ENCODE measurements at regions not wholly inside any gene's neighbourhood (a gene's known extent, or its start where the extent isn't known, plus 50 kb on each side); places are given as distances from the start of the nearest gene placed in this dataset.

GRCh38 chr4:1501754-1502500 lies 95.7 kb upstream of the NKX1-1 start:
- POLR2A ChIA-PET: no interaction called here
- 91% methylated on average over 18 of the region's 23 CpGs for WGBS (ENCODE audit: insufficient coverage)
- Histone ChIP-seq H3K27ac (ENCODE audit: insufficient read depth in 1 of 2, low read depth in 1 of 2, low read length in 2 of 2, poor library complexity in 1 of 2, severe bottlenecking in 2 of 2) (no peak overlapping the region), H3K9me3 (ENCODE audit: control extremely low read depth in 1 of 5, control insufficient read depth in 4 of 5, insufficient read depth in 2 of 5, low read depth in 1 of 5, low read length in 4 of 5) (no peaks in the 10 kb centered on the region), H3K27me3 (replicated peaks in 2 of 5; ENCODE audit: control insufficient read depth in 4 of 5, insufficient read depth in 5 of 5, low read length in 4 of 5) (peaks cover 0 to 22% (median 2%) of the 10 kb centered on the region in 5 experiments), H3K4me1 (ENCODE audit: control extremely low read depth in 1 of 4, control insufficient read depth in 4 of 4, insufficient read depth in 4 of 4, low read length in 3 of 4) (no peaks in the 10 kb centered on the region), H3K36me3 (ENCODE audit: control insufficient read depth in 4 of 4, insufficient read depth in 4 of 4, low read length in 3 of 4) (no peaks in the 10 kb centered on the region), H3K4me3 (ENCODE audit: control insufficient read depth in 1 of 7, extremely low read depth in 1 of 7, insufficient read depth in 4 of 7, low read depth in 2 of 7, low read length in 6 of 7) (no peak overlapping the region)
- CTCF ChIA-PET: no interaction called here
- DNase-seq: no peak

- no peak for DNase-seq
- H3K27ac ChIP-seq (ENCODE audit: insufficient read depth in 1 of 2, low read depth in 1 of 2, low read length in 2 of 2, poor library complexity in 1 of 2, severe bottlenecking in 2 of 2): no peak overlapping the region
- POLR2A ChIA-PET: no interaction called here
- no peaks in the 10 kb centered on the region for H3K4me1 ChIP-seq (ENCODE audit: control extremely low read depth in 1 of 4, control insufficient read depth in 4 of 4, insufficient read depth in 4 of 4, low read length in 3 of 4)
- H3K36me3 ChIP-seq (ENCODE audit: control insufficient read depth in 4 of 4, insufficient read depth in 4 of 4, low read length in 3 of 4): no peaks in the 10 kb centered on the region
- peaks cover 0 to 15% (median 2%) of the 10 kb centered on the region in 5 experiments for H3K27me3 ChIP-seq (replicated peaks in 2 of 5; ENCODE audit: control insufficient read depth in 4 of 5, insufficient read depth in 5 of 5, low read length in 4 of 5)
- CTCF ChIA-PET: no interaction called here
- no peaks in the 10 kb centered on the region for H3K9me3 ChIP-seq (ENCODE audit: control extremely low read depth in 1 of 5, control insufficient read depth in 4 of 5, insufficient read depth in 2 of 5, low read depth in 1 of 5, low read length in 4 of 5)
- no peak overlapping the region for H3K4me3 ChIP-seq (ENCODE audit: control insufficient read depth in 1 of 7, extremely low read depth in 1 of 7, insufficient read depth in 4 of 7, low read depth in 2 of 7, low read length in 6 of 7)
- WGBS (ENCODE audit: insufficient coverage): 87% methylated on average over 6 of the region's 15 CpGs
These were observed 94.9 kb upstream of the NKX1-1 start for GRCh38 chr4:1500966-1501753.

GRCh38 chr4:1500231-1500965 lies 94.2 kb upstream of the NKX1-1 start:
- Histone ChIP-seq H3K9me3 (ENCODE audit: control extremely low read depth in 1 of 5, control insufficient read depth in 4 of 5, insufficient read depth in 2 of 5, low read depth in 1 of 5, low read length in 4 of 5) (no peaks in the 10 kb centered on the region), H3K4me1 (ENCODE audit: control extremely low read depth in 1 of 4, control insufficient read depth in 4 of 4, insufficient read depth in 4 of 4, low read length in 3 of 4) (no peaks in the 10 kb centered on the region), H3K27ac (ENCODE audit: insufficient read depth in 1 of 2, low read depth in 1 of 2, low read length in 2 of 2, poor library complexity in 1 of 2, severe bottlenecking in 2 of 2) (no peak overlapping the region), H3K36me3 (ENCODE audit: control insufficient read depth in 4 of 4, insufficient read depth in 4 of 4, low read length in 3 of 4) (no peaks in the 10 kb centered on the region), H3K27me3 (replicated peaks in 2 of 5; ENCODE audit: control insufficient read depth in 4 of 5, insufficient read depth in 5 of 5, low read length in 4 of 5) (peaks cover 0 to 15% (median 0%) of the 10 kb centered on the region in 5 experiments), H3K4me3 (ENCODE audit: control insufficient read depth in 1 of 7, extremely low read depth in 1 of 7, insufficient read depth in 4 of 7, low read depth in 2 of 7, low read length in 6 of 7) (no peak overlapping the region)
- WGBS (ENCODE audit: insufficient coverage): 90% methylated on average over 16 of the region's 18 CpGs
- ChIA-PET POLR2A (no interaction called here), CTCF (interaction anchor here (1.1 to 1.2 kb wide), 2 partner anchors 13 to 129 kb away, joined by 3 read pairs; no protein-coding TSS in a partner anchor)
- DNase-seq: no peak

- CTCF ChIA-PET: interaction anchor here (1.1 to 1.2 kb wide), 2 partner anchors 14 to 130 kb away, joined by 3 read pairs; no protein-coding TSS in a partner anchor
- 92% methylated on average over 6 of the region's 7 CpGs for WGBS (ENCODE audit: insufficient coverage)
These were observed 93.2 kb upstream of the NKX1-1 start for GRCh38 chr4:1499465-1499864.

GRCh38 chr4:1497189-1497801 lies 91.1 kb upstream of the NKX1-1 start:
- Histone ChIP-seq H3K4me1 (ENCODE audit: control extremely low read depth in 1 of 4, control insufficient read depth in 4 of 4, insufficient read depth in 4 of 4, low read length in 3 of 4) (no peaks in the 10 kb centered on the region), H3K36me3 (ENCODE audit: control insufficient read depth in 4 of 4, insufficient read depth in 4 of 4, low read length in 3 of 4) (no peaks in the 10 kb centered on the region), H3K4me3 (ENCODE audit: control insufficient read depth in 1 of 7, extremely low read depth in 1 of 7, insufficient read depth in 4 of 7, low read depth in 2 of 7, low read length in 6 of 7) (no peak overlapping the region), H3K27me3 (replicated peaks in 2 of 5; ENCODE audit: control insufficient read depth in 4 of 5, insufficient read depth in 5 of 5, low read length in 4 of 5) (peaks cover 0 to 36% (median 3%) of the 10 kb centered on the region in 5 experiments), H3K27ac (ENCODE audit: insufficient read depth in 1 of 2, low read depth in 1 of 2, low read length in 2 of 2, poor library complexity in 1 of 2, severe bottlenecking in 2 of 2) (no peak overlapping the region), H3K9me3 (ENCODE audit: control extremely low read depth in 1 of 5, control insufficient read depth in 4 of 5, insufficient read depth in 2 of 5, low read depth in 1 of 5, low read length in 4 of 5) (no peaks in the 10 kb centered on the region)
- CTCF ChIA-PET: interaction anchor here (1.2 kb wide), 1 partner anchor 12 kb away, joined by 3 read pairs; no protein-coding TSS in a partner anchor
- no peak for DNase-seq
- WGBS (ENCODE audit: insufficient coverage): 80% methylated on average over 7 of the region's 7 CpGs
- POLR2A ChIA-PET: no interaction called here

More at GRCh38 chr4:1499465-1499864, 93.2 kb upstream of the NKX1-1 start:
- Histone ChIP-seq H3K27ac (ENCODE audit: insufficient read depth in 1 of 2, low read depth in 1 of 2, low read length in 2 of 2, poor library complexity in 1 of 2, severe bottlenecking in 2 of 2) (no peak overlapping the region), H3K4me3 (ENCODE audit: control insufficient read depth in 1 of 7, extremely low read depth in 1 of 7, insufficient read depth in 4 of 7, low read depth in 2 of 7, low read length in 6 of 7) (no peak overlapping the region), H3K9me3 (ENCODE audit: control extremely low read depth in 1 of 5, control insufficient read depth in 4 of 5, insufficient read depth in 2 of 5, low read depth in 1 of 5, low read length in 4 of 5) (no peaks in the 10 kb centered on the region), H3K4me1 (ENCODE audit: control extremely low read depth in 1 of 4, control insufficient read depth in 4 of 4, insufficient read depth in 4 of 4, low read length in 3 of 4) (no peaks in the 10 kb centered on the region), H3K27me3 (replicated peaks in 2 of 5; ENCODE audit: control insufficient read depth in 4 of 5, insufficient read depth in 5 of 5, low read length in 4 of 5) (peaks cover 0 to 17% (median 0%) of the 10 kb centered on the region in 5 experiments), H3K36me3 (ENCODE audit: control insufficient read depth in 4 of 4, insufficient read depth in 4 of 4, low read length in 3 of 4) (no peaks in the 10 kb centered on the region)
- no peak for DNase-seq
- POLR2A ChIA-PET: no interaction called here

GRCh38 chr4:1496116-1496642 lies 89.9 kb upstream of the NKX1-1 start:
- POLR2A ChIA-PET: interaction anchor here (0.6 kb wide), 1 partner anchor 909 kb away, joined by 3 read pairs; no protein-coding TSS in a partner anchor
- no peaks in the 10 kb centered on the region for H3K4me1 ChIP-seq (ENCODE audit: control extremely low read depth in 1 of 4, control insufficient read depth in 4 of 4, insufficient read depth in 4 of 4, low read length in 3 of 4)
- no peaks in the 10 kb centered on the region for H3K36me3 ChIP-seq (ENCODE audit: control insufficient read depth in 4 of 4, insufficient read depth in 4 of 4, low read length in 3 of 4)
- peaks cover 0 to 47% (median 9%) of the 10 kb centered on the region in 5 experiments for H3K27me3 ChIP-seq (replicated peaks in 2 of 5; ENCODE audit: control insufficient read depth in 4 of 5, insufficient read depth in 5 of 5, low read length in 4 of 5)
- H3K4me3 ChIP-seq (ENCODE audit: control insufficient read depth in 1 of 7, extremely low read depth in 1 of 7, insufficient read depth in 4 of 7, low read depth in 2 of 7, low read length in 6 of 7): no peak overlapping the region
- CTCF ChIA-PET: interaction anchor here (1.2 kb wide), 1 partner anchor 11 kb away, joined by 3 read pairs; no protein-coding TSS in a partner anchor
- WGBS (ENCODE audit: insufficient coverage): 91% methylated on average over 5 of the region's 9 CpGs
- H3K27ac ChIP-seq (ENCODE audit: insufficient read depth in 1 of 2, low read depth in 1 of 2, low read length in 2 of 2, poor library complexity in 1 of 2, severe bottlenecking in 2 of 2): no peak overlapping the region
- DNase-seq: no peak
- H3K9me3 ChIP-seq (ENCODE audit: control extremely low read depth in 1 of 5, control insufficient read depth in 4 of 5, insufficient read depth in 2 of 5, low read depth in 1 of 5, low read length in 4 of 5): no peaks in the 10 kb centered on the region
